HuH-7.5 (cell line): ENCODE measurements at regions not wholly inside any gene's neighbourhood (a gene's known extent, or its start where the extent isn't known, plus 50 kb on each side); places are given as distances from the start of the nearest gene placed in this dataset.

Experiments
- DNase-seq: peaks from one replicate; pipeline ENCODE4 v3.0.0; 2011; ENCODE audit warnings: low spot score

- no peak for DNase-seq
Measured at GRCh38 chr11:105553025-105553424, 56.8 kb upstream of the GRIA4 start.

DNA sequence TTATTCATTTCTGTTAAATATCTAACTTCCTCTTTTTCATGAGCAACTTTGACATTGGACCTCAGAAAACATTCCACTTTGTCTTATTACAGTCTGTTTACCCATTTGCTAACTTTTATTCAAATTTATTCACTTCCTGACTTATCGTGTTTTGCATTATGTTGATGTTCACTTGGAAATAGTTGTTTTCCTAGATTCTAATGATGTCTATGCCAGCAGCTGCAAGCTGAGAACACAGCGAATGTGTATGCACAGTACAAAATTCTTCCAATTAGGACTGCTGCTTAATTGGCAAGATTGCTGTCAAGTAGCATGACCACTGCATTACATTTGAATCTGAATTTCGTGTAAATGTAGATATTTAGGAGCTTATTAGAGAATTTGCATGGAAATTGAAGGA lies 61.5 kb upstream of the GRIA4 start:
- no peak for DNase-seq

DNA sequence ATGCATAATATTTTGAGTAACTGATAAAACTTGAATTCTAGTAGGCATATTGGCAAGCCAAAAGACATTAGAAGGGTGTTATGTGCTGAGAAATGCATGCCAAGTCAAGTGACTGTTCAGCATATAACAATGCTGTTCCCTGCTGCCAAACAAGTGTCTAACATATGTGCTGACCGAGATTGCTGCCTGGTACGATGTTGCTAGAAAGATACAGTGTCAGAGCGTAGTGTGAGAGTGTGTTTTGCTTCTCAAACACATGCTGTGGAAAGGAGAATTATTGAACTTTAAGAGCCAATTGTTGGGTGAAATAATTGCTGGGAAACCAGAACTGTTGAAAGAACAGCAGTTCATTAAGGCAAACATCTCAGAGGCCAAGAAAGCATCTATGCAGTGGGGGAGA lies 71.3 kb upstream of the GRIA4 start:
- DNase-seq = no peak

- no peak for DNase-seq
Measured at GRCh38 chr11:105537531-105537930, 72.3 kb upstream of the GRIA4 start.

GRCh38 chr11:105524286-105524685 lies 85.6 kb upstream of the GRIA4 start:
- no peak for DNase-seq

- no peak for DNase-seq
Measured at GRCh38 chr11:105520706-105521345, 89.0 kb upstream of the GRIA4 start.

DNA sequence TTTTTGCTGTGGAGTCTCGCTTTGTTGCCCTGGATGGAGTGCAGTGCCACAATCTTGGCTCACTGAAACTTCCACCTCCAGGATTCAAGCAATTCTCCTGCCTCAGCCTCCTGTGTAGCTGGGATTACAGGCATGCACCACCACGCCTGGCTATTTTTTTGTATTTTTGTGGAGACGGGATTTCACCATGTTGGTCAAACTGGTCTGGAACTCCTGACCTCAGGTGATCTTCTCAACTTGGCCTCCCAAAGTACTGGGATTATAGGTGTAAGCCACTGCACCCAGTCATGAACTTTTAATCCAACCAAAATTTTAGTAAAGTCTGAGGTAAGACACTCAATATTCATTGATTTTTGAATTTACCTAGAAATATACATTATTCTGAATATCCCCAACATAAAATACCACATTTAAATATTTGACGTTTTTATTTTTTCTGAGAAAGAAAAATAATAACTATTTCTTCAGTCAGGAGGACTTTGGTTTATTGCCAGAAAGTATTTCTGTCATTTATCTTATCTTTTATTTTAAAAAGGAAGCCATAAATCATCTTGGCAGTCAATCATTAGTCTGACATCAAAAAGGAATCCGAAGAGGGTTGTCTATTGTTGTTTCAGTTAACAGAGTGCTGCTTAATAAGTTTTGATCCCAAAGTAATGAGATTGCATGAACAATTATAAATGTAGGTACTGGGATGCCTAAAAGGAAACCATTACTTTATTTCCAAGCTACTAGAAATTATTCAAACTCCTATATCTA lies 102.2 kb upstream of the GRIA4 start:
- no peak for DNase-seq

- DNase-seq = no peak
Measured at GRCh38 chr11:105492010-105492409, 117.9 kb upstream of the GRIA4 start.

- DNase-seq = no peak
Measured at GRCh38 chr11:105491394-105491793, 118.5 kb upstream of the GRIA4 start.

GRCh38 chr11:105490333-105490732 lies 119.5 kb upstream of the GRIA4 start:
- DNase-seq = no peak

DNA sequence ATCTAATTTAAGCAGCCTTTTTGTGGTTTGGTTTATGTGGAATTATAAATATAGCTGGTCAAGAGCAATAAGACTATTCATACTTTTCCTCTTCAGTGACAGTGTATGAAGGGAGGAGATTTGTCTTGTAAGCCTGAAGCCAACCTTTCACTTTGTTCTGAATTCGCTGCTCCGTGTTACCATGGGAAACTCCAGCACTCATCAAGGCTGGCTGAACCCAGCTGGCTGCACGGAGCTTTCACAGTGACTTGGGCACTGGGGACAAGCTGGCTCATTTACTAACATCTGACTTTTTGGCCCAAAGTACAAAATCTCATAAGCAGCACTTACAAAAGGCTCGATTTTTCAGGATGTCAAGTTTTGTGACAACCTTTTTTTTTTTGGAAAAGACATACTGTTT lies 120.4 kb upstream of the GRIA4 start:
- no peak for DNase-seq

DNA sequence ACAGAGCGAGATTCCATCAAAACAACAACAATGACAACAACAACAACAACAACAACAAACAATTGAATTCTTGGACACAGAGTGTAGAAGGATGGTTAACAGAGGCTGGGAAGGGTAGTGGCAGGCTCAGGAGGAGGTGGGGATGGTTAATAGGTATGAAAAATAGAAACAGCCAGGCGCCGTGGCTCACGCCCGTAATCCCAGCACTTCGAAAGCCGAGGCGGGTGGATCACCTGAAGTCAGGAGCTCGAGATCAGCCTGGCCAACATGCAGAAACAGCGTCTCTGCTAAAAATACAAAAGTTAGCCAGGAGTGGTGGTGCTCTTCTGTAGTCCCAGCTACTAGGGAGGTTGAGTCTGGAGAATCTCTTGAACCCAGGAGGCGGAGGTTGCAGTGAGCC lies 122.9 kb upstream of the GRIA4 start:
- no peak for DNase-seq

DNA sequence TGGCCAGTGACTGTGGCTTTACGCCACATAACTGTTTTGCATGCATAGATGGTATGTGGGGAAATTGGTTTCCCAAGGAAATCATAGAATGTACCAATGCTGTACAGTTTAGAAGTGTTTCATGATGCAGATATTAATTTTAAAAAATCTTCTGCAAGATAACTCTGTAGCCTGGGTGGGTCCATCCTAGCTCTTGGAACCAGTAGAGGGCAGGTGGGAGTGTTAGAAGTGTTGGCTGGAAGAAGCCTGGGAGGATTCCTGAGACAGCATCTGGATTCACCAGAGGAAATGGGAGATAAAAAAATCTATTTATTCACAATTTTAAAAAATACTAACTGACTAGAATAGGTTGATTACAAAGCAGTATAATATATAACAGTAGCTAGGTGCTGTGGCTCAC lies 139.9 kb upstream of the GRIA4 start:
- no peak for DNase-seq

DNA sequence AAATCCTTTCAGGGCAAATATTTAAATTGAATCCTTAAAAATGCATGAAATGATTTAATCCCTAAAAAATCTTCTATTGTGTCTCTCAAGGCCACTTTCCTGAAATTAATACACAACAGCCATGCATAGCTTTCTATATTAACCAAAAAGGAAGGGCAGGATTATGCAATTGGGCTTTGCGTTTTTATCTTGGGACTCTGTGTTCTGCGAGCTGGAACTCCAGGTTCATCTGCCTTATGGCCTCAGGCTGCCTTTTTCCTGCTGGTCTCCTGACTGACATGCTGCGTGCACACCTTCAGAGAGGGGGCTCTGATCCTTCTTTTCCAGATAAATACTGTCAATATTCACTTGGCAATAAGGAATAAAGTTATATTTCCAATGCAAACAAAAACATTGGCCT lies 141.7 kb upstream of the GRIA4 start:
- no peak for DNase-seq

DNA sequence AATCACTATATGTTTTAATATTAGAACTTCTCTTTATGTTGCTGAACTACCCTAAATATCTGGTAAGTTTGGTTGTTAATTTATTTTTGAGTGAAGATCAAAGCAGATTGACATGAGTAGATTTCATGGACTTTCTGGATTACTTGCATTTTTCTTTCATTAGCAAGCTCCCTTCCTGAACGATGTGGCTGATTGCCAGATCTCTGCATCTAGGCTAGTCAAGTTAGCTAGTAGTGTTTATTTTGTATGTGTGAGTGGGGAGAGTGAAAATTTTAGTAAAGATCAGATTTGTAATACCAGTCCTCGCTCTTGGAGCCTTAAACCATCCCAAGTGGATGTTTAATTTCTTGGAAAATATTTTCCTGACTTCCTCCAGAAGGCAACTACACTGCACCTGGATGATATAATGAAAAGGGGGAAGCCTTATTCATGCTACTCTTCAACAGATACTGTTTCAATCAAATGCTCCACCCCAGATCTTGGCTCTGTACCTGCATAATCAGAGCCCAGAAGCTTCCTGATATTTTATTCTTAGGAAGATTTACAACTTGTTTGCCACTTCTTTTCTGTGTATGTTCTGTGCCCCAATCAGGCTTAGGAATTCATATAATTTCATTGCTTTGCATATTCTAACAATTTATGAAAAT lies 143.2 kb upstream of the GRIA4 start:
- no peak for DNase-seq

DNA sequence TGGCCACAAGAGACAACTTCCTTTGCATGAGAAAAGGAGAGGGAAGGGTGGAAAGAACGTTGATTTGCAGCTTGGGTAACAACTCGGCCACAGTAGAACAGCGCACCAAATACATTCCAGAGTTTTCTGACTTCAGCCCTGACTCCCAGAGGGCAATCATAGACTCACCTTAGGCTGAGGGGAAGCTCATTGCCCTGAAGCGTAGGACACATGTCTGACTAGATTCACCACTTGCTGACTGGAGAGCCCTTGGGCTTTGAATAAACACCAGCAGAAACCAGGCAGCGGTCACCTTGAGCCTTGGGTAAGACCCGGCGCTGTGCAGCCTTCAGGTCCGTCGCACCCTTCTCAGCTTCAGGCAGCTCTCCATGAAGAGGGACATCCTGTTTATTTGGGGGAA lies 151.8 kb upstream of the GRIA4 start:
- no peak for DNase-seq

- no peak for DNase-seq
Measured at GRCh38 chr11:105456950-105457349, 152.9 kb upstream of the GRIA4 start.

DNA sequence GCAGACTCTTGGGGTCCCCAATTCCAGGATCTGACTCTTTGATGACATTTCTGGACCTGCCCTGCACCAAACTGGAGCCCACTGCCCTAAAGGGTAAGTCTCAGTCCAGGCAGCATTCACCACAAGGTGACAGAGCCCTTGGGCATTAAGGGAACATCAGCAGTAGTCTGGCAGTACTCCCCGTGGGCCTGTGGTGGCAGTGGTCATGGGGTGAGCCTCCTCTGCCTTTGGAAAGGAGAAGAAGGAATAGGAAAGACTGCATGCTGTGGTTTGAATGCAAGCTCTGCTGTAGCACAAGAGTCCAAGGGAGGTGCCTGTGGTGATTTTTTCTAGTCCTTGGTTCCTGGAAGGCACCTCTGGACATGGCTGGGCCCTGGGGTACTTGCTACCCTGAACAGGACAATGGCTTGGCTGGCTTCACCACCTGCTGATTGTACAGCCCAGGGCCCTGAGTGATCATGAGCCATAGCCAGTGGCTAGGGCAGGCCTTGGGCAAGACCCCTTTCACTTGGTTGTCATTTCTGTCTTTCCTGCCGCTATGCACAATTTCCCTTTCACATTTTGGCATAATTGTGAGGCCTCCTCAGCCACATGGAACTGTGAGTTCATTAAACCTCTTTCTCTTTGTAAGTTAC lies 160.7 kb upstream of the GRIA4 start:
- DNase-seq = no peak

DNA sequence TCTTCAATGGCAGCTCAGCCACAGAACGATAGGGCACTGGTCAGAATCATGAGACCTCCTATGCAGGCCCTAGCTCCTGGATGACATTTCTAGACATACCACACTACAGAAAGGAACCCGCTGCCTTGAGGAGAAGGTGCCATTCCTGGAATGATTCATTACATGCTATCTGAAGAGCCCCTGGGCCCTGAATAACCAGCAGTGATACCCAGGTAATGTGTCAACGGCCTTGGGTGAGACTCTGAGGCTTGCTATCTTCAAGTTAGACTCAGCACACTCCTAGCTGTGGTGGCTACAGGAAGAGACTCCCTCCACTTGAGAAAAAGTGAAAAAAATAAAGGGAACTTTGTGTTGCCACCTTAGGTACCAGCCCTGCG lies 161.2 kb upstream of the GRIA4 start:
- DNase-seq = no peak

GRCh38 chr11:105447936-105448702 lies 161.8 kb upstream of the GRIA4 start:
- no peak for DNase-seq

DNA sequence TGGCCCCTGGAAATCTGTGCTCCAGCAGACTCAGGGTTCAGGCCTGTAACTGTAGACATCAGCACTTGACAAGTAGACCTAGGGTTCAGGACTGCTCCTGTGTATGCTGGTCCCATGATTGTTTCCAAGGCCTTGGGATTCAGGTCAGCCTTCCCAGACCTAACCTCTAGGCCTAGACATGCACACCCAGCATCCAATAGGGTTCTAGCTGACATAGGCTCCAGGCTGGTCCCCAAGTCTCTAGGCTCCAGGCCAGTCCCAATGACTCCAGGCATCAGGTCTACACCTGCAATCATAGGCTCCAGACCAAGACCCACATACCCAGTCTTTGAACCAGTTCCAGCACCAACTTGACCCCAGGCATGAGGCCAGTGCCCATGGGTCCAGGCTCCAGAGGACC lies 166.2 kb upstream of the GRIA4 start:
- no peak for DNase-seq

DNA sequence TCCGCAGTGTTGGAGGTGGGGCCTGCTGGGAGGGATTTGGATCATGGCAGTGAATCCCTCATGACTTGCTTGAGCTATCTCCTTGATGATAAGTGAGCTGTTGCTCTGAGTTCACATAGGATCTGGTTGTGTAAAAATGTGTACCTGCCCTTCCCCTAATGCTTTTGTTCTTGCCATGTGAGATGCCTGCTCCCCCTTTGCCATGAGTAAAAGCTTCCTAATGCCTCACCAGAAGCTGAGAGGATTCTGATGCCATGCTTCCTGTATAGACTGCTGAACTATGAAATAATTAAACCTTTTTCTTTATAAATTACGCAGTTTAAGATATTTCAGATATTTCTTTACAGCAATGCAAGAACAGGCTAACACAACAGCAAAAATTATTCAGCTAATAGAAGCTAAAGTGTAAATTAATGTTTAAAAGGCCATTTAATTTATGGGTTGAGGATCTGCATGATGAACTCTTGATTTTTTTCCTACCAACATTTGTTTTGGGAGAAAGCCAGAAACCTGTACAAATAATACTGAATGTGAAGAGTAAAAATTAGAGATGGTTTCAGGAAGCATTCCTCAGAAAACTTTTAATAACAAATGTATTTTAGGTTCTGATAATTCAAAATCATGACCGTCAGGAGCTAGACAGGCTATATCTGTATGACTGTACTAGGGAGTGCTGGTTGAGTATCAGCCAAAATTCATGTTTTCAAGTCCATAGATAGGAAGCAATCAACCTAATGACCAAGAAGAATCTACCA lies 177.5 kb upstream of the GRIA4 start:
- no peak for DNase-seq
